ENCODE measurements at regions not wholly inside any gene's neighbourhood (a gene's known extent, or its start where the extent isn't known, plus 50 kb on each side); places are given as distances from the start of the nearest gene placed in this dataset.

DNA sequence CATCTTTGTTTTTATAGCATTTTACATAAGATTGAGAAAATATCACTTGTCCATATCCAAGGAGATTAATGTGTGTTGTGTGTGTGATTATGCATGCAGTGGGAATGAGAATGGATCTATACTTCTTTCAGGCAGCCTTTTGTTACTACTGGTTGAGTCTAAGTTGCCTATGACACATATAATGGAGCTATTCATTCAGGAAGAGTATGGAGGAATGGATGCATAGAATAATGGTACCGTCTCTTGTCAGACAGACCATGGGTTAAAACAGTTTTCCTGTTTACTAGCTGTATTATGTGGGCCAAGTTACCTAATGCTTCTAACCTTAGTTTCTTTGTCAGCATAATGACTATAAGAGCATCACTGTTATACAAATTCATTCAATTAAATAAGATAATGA, 155.4 kb upstream of the KYNU start:
- Histone ChIP-seq H3K79me2 (ENCODE audit: control insufficient read depth, insufficient read depth, low read length) (no peaks in the 10 kb centered on the region), H3K36me3 (replicated peaks in 1 of 2; ENCODE audit: control extremely low read depth in 1 of 2, control insufficient read depth in 1 of 2, extremely low read depth in 1 of 2, insufficient read depth in 2 of 2, low read length in 1 of 2) (no peaks in the 10 kb centered on the region), H3K4me3 (ENCODE audit: control extremely low read depth in 1 of 5, extremely low read depth in 1 of 5, insufficient read depth in 1 of 5, low read depth in 2 of 5, low read length in 4 of 5) (no peak overlapping the region), H4K20me1 (ENCODE audit: control insufficient read depth, insufficient read depth, low read length, poor library complexity, severe bottlenecking) (no peaks in the 10 kb centered on the region), H3K9me3 (ENCODE audit: control extremely low read depth in 1 of 3, control insufficient read depth in 2 of 3, insufficient read depth in 1 of 3, low read length in 2 of 3) (no peaks in the 10 kb centered on the region), H3K9ac (ENCODE audit: low read length) (no peak overlapping the region), H3K4me1 (ENCODE audit: control insufficient read depth in 2 of 2, insufficient read depth in 2 of 2, low read length in 2 of 2) (no peaks in the 10 kb centered on the region), H3K27ac (ENCODE audit: low read length in 2 of 2) (no peak overlapping the region), H3K4me2 (replicated peaks; ENCODE audit: low read depth, low read length, poor library complexity, severe bottlenecking) (no peak overlapping the region), H2AFZ (ENCODE audit: insufficient read depth, low read depth, low read length, poor library complexity, severe bottlenecking) (no peak overlapping the region), H3K27me3 (replicated peaks in 1 of 4; ENCODE audit: control extremely low read depth in 1 of 4, control insufficient read depth in 3 of 4, insufficient read depth in 4 of 4, low read length in 3 of 4) (no peaks in the 10 kb centered on the region)
- no peak for TF ChIP-seq EZH2 (IDR thresholded peaks at IDR 0.05; ENCODE audit: borderline replicate concordance, insufficient read depth, low read depth, low read length, poor library complexity, severe bottlenecking)
- TF ChIP-seq, protein P1, sequence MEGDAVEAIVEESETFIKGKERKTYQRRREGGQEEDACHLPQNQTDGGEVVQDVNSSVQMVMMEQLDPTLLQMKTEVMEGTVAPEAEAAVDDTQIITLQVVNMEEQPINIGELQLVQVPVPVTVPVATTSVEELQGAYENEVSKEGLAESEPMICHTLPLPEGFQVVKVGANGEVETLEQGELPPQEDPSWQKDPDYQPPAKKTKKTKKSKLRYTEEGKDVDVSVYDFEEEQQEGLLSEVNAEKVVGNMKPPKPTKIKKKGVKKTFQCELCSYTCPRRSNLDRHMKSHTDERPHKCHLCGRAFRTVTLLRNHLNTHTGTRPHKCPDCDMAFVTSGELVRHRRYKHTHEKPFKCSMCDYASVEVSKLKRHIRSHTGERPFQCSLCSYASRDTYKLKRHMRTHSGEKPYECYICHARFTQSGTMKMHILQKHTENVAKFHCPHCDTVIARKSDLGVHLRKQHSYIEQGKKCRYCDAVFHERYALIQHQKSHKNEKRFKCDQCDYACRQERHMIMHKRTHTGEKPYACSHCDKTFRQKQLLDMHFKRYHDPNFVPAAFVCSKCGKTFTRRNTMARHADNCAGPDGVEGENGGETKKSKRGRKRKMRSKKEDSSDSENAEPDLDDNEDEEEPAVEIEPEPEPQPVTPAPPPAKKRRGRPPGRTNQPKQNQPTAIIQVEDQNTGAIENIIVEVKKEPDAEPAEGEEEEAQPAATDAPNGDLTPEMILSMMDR (IDR thresholded peaks at IDR 0.05), result no peak
- Mint-ChIP-seq H3K27me3 (no peaks in the 10 kb centered on the region), H3K4me1 (peaks cover 6% of the 10 kb centered on the region), H3K27ac (no peak overlapping the region), H3K4me3 (no peak overlapping the region), H3K9me3 (ENCODE audit: insufficient read depth) (no peaks in the 10 kb centered on the region)
- ATAC-seq (ENCODE audit: low read depth), result no peak
- intact Hi-C loops (cut with micrococcal nuclease), result no loop called here
- POLR2A ChIA-PET, result no interaction called here
- WGBS (ENCODE audit: insufficient coverage), result no CpG with 5 or more reads among the region's 1 CpG
- CTCF ChIA-PET, result no interaction called here
- DNase-seq, result no peak

DNA sequence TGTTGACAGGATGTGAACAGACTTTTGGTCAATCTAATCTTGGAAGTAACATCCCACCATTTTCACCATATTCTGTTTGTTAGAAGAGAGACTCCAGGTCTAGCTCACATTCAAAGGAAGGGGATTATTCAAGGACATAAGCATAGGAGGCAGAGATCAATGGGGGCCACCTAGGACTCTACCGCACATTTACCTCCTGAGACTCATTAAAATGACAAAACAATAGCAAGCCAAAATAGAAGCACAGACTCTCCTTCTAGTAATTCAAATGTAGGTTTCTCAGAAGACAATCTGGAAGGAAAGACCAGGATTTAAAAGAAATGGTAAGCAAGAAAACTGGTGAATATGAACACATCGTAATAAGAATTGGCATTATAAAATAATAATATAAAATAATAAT, 156.4 kb upstream of the KYNU start:
- no peak overlapping the region for H3K9ac ChIP-seq (ENCODE audit: low read length)
- no peak for TF ChIP-seq EZH2 (IDR thresholded peaks at IDR 0.05; ENCODE audit: borderline replicate concordance, insufficient read depth, low read depth, low read length, poor library complexity, severe bottlenecking)
- TF ChIP-seq, protein P1 (IDR thresholded peaks at IDR 0.05), result no peak
- no peaks in the 10 kb centered on the region for H4K20me1 ChIP-seq (ENCODE audit: control insufficient read depth, insufficient read depth, low read length, poor library complexity, severe bottlenecking)
- ChIA-PET POLR2A (no interaction called here), CTCF (no interaction called here)
- DNase-seq (no peak), ATAC-seq (ENCODE audit: low read depth) (no peak)
- H3K4me2 ChIP-seq (replicated peaks; ENCODE audit: low read depth, low read length, poor library complexity, severe bottlenecking), result no peak overlapping the region
- no peak overlapping the region for H2AFZ ChIP-seq (ENCODE audit: insufficient read depth, low read depth, low read length, poor library complexity, severe bottlenecking)
- WGBS (ENCODE audit: insufficient coverage), result no CpG with 5 or more reads among the region's 2 CpGs
- Mint-ChIP-seq H3K27ac (no peak overlapping the region), H3K4me1 (peaks cover 6% of the 10 kb centered on the region), H3K4me3 (no peak overlapping the region), H3K9me3 (ENCODE audit: insufficient read depth) (no peaks in the 10 kb centered on the region), H3K27me3 (no peaks in the 10 kb centered on the region)
- no peaks in the 10 kb centered on the region for H3K4me1 ChIP-seq (ENCODE audit: control insufficient read depth in 2 of 2, insufficient read depth in 2 of 2, low read length in 2 of 2)
- H3K9me3 ChIP-seq (ENCODE audit: control extremely low read depth in 1 of 3, control insufficient read depth in 2 of 3, insufficient read depth in 1 of 3, low read length in 2 of 3), result no peaks in the 10 kb centered on the region
- H3K4me3 ChIP-seq (ENCODE audit: control extremely low read depth in 1 of 5, extremely low read depth in 1 of 5, insufficient read depth in 1 of 5, low read depth in 2 of 5, low read length in 4 of 5), result no peak overlapping the region
- intact Hi-C loops (cut with micrococcal nuclease), result no loop called here
- H3K27ac ChIP-seq (ENCODE audit: low read length in 2 of 2), result no peak overlapping the region
- no peaks in the 10 kb centered on the region for H3K27me3 ChIP-seq (replicated peaks in 1 of 4; ENCODE audit: control extremely low read depth in 1 of 4, control insufficient read depth in 3 of 4, insufficient read depth in 4 of 4, low read length in 3 of 4)
- H3K36me3 ChIP-seq (replicated peaks in 1 of 2; ENCODE audit: control extremely low read depth in 1 of 2, control insufficient read depth in 1 of 2, extremely low read depth in 1 of 2, insufficient read depth in 2 of 2, low read length in 1 of 2), result no peaks in the 10 kb centered on the region
- no peaks in the 10 kb centered on the region for H3K79me2 ChIP-seq (ENCODE audit: control insufficient read depth, insufficient read depth, low read length)

Measured in B cell (primary cell).